ENCODE measurements at regions not wholly inside any gene's neighbourhood (a gene's known extent, or its start where the extent isn't known, plus 50 kb on each side); places are given as distances from the start of the nearest gene placed in this dataset.

GRCh38 chr2:59149271-59149670, 908.1 kb upstream of the FANCL start:
- TF ChIP-seq TEAD4 (IDR thresholded peaks at IDR 0.05; ENCODE audit: low read depth, low read length) (no peak), GTF2F1 (IDR thresholded peaks at IDR 0.05; ENCODE audit: borderline replicate concordance, low read depth, low read length) (no peak), CHD1 (IDR thresholded peaks at IDR 0.05; ENCODE audit: low read depth, low read length) (no peak), CTCF (IDR thresholded peaks at IDR 0.05; ENCODE audit: control extremely low read depth in 1 of 3, insufficient read depth in 1 of 3, low read depth in 1 of 3, low read length in 3 of 3) (no peak), POLR2A (IDR thresholded peaks at IDR 0.05; ENCODE audit: control extremely low read depth in 1 of 2, low read depth in 2 of 2, low read length in 2 of 2) (no peak), MAFK (IDR thresholded peaks at IDR 0.05; ENCODE audit: low read depth, low read length) (no peak), EZH2 (IDR thresholded peaks at IDR 0.05; ENCODE audit: low read depth, low read length, severe bottlenecking) (no peak), JUN (IDR thresholded peaks at IDR 0.05; ENCODE audit: low read depth, low read length) (no peak), SIRT6 (IDR thresholded peaks at IDR 0.05; ENCODE audit: low read length) (no peak), YY1 (IDR thresholded peaks at IDR 0.05; ENCODE audit: low read depth, low read length) (no peak)
